Brain pericyte (primary cell): ENCODE measurements at regions not wholly inside any gene's neighbourhood (a gene's known extent, or its start where the extent isn't known, plus 50 kb on each side); places are given as distances from the start of the nearest gene placed in this dataset.
"Not testable (repeated sequence)": the region's sequence is repeated elsewhere in the genome, so short reads cannot be mapped to it uniquely, and the experiment has no call there.

Source experiments
- DNase-seq: peaks from one replicate; pipeline ENCODE4 v3.0.0-alpha.2; 2012; ENCODE audit warnings: low read depth, low spot score

DNA sequence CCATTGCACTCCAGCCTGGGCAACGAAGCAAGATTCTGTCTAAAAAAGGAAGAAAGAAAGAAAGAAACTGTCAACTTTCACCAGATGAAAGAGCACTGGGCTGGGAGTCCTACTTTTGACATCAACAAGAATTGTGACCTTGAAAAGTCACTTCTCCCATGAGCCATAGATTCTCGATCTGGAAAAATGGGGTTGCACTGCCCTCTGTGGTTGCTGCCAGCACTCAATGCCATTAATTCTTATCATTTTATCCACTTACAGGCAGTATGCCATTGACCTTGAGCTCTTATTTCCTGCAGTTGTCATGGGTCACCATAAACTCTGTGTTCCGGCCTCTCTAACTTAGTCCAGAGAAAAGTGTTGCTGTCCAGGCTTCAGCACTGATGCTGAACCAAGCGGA lies 137.2 kb downstream of the NOC3L start:
- no peak for DNase-seq

DNA sequence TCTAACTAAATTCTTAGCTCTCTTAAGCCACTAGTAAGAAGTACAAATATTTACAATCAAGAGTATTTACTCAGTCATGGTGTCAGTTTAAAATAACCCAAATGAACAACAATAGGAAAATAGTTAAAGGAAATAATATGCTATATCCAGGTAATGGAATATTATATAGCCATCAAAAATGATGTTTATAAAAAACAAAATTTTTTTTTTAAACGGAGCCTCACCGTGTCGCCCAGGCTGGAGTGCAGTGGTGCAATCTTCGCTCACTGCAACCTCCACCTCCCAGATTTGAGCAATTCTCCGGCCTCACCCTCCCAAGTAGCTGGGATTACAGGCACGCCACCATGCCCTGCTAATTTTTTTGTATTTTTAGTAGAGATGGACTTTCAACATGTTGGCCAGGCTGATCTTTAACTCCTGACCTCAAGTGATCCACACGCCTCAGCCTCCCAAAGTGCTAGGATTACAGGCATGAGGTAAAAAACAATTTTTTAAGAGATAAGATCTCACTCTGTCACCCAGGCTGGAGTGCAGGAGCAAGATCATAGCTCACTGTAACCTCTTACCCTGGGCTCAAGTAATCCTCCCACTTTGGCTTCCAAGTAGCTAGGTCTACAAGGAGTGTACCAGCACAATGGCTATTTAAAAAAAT lies 132.5 kb downstream of the NOC3L start:
- no peak for DNase-seq

GRCh38 chr10:94232711-94233383 lies 129.9 kb downstream of the NOC3L start:
- no peak for DNase-seq

DNA sequence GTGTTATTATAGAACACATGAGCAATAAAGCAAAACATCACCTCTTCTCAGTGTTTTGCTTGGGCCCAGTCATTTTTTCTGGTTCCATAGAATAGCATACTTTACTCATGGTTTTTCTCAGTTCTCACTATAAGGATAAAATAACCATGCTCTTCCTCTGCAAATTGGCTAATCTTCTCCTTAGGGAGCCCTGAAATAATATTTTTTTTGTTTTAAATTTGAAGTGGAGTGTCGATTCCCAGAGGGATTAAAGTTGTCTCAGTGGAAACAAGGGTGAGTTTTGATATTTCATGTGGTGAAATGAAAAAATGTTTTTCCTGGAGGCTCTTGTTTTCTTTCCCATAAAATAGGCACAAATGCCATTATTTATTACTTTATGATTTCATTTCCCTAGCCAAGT lies 127.3 kb downstream of the NOC3L start:
- peak; percentile 66 for DNase-seq

- no peak for DNase-seq
Observed at GRCh38 chr10:94238006-94238617, 124.6 kb downstream of the NOC3L start.

- DNase-seq: no peak
Observed at GRCh38 chr10:94239696-94240095, 123.0 kb downstream of the NOC3L start.

- DNase-seq: no peak
Observed at GRCh38 chr10:94240491-94240890, 122.2 kb downstream of the NOC3L start.

GRCh38 chr10:94240901-94241300 lies 121.8 kb downstream of the NOC3L start:
- DNase-seq: no peak

DNA sequence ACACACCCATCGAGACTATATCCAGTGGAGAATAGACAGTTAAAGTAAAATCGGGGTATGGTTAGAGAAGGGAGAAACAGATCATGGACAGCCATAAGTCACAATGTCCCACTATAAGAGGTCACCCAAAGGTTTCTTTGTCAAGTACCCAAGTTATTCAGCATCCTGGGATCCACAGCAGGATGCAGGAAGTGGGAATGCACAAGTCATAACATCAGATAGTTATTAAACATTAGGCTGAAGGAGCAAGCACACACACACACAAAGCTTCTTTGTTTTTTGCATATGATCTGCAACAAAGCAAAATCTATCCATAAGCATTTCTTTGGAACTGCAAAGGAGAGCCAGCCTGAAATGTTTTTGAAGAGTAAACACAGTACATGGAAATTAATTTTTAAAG lies 111.6 kb downstream of the NOC3L start:
- no peak for DNase-seq

- no peak for DNase-seq
Observed at GRCh38 chr10:94251568-94251967, 111.2 kb downstream of the NOC3L start.

GRCh38 chr10:94257407-94257806 lies 105.3 kb downstream of the NOC3L start:
- DNase-seq: not testable (repeated sequence)

GRCh38 chr10:94260455-94260854 lies 102.3 kb downstream of the NOC3L start:
- no peak for DNase-seq

DNA sequence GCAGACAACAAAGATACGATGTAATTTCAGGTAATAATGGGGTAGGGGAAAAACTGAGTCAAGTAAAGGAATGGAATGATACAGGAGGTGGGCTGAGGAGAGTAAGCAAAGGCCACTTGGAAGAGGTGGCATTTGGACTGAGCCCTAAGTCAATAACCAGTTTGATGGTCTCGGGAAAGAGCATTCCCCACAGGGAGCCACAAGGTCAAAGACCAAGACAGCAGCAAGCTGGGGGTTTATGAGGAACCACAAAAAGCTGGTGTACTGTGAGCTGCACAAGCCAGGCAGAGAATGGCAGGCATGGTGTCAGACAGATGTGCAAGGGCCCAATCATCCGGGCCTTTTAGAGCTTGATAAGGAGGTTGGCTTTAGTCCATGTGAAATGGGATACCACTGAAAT lies 98.7 kb downstream of the NOC3L start:
- no peak for DNase-seq

DNA sequence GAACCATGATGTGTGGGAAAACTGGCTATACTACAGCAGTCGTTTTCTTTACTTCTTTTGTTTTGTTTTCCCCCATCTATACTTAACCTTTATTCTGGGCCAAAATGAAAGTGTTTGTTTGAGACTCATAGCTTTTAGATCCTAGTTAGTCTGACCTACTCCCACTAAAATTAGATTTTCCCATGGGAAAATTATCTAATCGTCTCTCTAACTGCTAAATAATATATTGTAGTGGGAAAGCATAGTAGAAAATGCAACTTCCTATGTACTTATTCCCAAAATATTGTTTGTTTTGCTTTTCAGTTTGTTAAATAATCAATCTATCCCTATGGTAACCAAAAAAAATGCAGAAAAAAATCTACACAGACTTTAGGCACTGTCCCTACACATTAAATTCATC lies 96.6 kb downstream of the NOC3L start:
- no peak for DNase-seq

- DNase-seq: no peak
Observed at GRCh38 chr10:94268652-94269051, 94.1 kb downstream of the NOC3L start.

DNA sequence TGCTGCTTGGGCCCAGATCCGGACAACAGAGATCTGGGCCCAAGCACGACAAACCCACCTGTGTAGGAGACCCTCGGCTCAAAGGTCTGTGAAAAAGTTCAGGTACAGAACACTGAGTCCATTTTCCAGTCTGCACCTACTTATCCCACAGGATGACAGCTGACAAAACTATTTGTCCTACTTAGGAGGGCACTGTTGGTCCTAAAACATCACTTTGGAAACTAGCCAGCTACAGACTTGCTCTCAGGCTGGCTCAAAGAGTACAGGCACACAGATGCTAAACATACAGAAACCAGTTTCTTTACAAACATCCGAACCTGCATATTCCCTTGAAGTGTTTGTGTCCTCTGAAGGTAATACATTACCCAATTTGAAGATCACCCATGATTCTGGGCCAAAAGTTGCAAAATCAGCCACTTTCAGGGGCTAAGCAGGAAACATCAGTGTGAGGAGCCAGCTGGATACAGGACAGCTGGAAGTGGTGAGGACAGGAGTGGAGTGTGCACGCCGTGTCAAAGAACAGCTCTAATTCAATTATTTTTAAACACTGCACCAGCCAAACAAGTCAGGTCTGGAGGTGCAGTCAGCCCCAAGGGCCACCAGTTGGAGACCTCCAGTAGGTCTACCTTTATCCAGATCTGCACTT lies 88.5 kb downstream of the NOC3L start:
- no peak for DNase-seq

- no peak for DNase-seq
Observed at GRCh38 chr10:94276140-94276539, 86.6 kb downstream of the NOC3L start.

DNA sequence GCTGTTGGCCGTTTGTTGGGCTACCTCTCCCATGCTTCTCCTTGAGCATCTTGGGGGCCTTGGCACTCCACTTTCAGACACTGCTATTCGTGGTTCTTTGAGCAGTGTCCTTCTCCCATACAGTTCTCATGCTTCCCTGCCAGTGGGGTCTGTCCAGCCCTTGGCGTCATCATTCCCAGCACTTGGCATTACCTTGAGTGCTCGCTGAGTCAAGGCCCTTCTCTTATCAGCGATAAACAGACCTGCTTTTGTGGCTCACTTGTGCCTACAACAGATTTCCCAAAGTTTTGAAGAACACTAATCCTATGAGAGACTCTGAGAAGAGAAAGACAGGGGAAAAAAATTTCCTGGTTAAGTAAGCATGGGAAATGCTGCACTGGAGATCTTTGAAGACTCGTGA lies 85.3 kb downstream of the NOC3L start:
- no peak for DNase-seq

DNA sequence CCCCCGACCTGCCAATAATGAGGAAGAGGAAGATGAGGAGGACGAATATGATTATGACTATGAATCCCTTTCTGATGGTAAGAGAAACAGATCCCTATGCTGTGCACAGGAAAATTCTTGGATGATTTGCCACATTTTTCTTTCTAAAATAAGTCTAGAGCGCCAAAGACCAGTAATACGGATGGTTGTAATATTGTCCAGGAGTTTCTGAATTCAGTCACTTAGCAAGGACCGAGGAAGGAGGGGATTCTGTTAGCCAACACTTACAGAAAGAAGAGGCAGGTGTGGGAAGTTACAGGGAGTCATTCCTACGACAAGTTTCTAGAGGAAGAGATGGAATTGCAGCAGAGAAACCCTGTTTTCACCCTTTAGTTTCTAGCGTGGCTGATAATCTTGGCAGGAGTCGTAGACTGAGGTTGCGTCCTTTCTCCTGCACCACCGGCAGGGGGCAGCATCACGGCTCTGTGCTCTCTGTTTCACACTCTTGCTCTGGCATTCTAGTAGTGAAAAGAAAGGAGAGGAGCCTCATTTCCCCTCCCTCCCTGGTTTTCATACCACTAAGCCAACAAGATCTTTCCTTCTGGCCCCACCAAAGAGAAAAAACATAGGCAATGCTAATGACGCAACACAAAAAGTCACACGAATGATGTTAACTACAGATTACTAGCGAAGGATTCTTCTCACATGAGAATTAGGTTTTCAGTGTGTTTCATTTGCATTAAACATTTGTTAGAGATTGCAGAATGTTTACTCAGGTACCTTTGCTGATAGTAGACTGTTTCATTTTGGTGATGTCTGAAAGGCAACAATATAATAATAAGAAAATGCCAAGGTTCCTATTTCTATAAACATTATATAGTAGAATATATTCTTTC lies 82.7 kb downstream of the NOC3L start:
- DNase-seq: no peak

DNA sequence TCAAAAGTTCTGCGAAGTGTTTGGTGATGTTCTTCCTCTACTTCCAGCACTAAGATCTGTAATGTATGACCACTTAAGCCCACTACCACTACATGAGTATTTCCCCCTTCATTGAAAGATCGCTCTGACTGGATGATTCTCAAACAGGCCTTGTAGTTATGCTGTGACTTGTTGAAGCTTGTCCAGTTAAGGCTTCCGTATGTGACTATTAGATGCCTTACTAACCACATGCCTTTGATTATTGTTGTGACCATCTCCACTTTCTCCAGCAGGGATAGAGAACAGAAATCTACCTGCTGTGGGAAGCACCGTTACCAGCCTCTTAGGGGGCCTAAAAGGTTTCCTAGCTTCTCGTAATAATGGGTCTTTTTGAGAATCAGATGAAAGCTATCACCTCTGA lies 81.1 kb downstream of the NOC3L start:
- DNase-seq: no peak

DNA sequence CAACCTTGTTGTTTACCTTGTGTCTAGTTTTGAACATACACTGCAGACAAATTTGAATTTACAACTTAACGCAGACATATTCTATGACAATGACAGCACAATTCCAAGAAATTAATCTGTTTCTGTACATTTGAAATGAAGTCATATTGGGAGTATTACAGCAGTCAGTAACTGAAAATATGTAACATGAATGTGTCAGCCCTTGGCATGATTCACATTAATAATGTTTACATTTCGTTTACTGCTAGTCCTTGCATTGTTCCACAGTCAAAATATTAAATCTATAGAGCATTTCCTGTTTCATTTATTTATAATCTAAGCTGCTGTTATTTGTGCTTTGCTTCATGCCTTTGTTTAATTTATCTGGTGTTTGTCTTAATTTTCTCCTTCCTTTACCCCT lies 80.4 kb downstream of the NOC3L start:
- DNase-seq: no peak
